Left ventricle myocardium superior (tissue), 1 donor: ENCODE measurements at regions not wholly inside any gene's neighbourhood (a gene's known extent, or its start where the extent isn't known, plus 50 kb on each side); places are given as distances from the start of the nearest gene placed in this dataset.

ENCODE experiments used
- ATAC-seq: fragments of 200-7000 bp; cut with Tn5 transposase; one replicate; pipeline ENCODE4 v1.9.1; 2020; ENCODE audit warnings: mild to moderate bottlenecking, moderate library complexity
- DNase-seq: peaks from one replicate; pipeline ENCODE4 v3.0.0-alpha.2; 2020
- intact Hi-C: fragments of 100-400 bp; cut with micrococcal nuclease; formaldehyde crosslinking; loops from one replicate; pipeline ENCODE4 v1.11.0; 2022
- donor health status: DM: no; HTN: yes; CAD: no; lungs with severe emphysema.

DNA sequence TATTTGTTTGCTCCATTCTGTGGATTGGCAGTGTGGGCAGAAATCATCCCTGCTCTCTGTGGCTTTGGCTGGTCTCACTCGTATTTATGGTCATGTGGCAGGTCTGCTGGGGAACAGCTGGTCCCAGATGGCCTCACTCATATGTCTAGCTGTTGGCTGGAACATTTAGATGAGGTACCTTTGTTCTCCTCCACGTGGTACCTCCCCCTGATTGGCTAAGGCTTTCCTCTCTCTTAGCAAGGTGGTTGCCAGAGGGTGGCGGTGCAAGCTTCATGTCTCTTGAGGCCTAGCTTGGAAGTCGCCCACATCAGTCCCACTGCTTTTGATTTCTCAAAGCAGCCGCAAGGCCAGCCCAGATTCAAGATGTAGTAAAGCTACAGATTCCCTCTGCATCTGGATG is 348.5 kb upstream of the BTBD3 start:
- DNase-seq, result no peak
- ATAC-seq, result no peak
- intact Hi-C loops, result no loop called here

DNA sequence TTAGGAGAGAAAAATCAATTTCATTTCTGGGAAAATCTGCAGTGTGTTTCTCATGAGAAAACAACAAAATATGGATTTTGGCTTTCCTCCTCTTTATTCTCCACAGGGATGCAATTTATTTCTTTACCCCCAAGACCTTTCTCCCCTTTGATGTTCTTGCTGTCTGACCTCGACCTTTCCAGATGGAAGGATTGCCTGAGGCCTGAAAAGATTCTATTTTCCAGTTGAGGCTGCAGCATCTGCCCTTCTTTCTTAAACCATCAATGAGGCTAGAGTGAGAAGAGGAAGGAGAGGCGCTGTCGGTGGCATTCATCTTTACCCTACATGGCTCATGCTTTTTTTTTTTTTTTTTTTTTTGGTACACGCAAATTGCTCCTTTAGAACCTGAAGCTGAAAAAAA is 344.2 kb upstream of the BTBD3 start:
- ATAC-seq, result no peak
- DNase-seq, result no peak
- intact Hi-C loops, result no loop called here

DNA sequence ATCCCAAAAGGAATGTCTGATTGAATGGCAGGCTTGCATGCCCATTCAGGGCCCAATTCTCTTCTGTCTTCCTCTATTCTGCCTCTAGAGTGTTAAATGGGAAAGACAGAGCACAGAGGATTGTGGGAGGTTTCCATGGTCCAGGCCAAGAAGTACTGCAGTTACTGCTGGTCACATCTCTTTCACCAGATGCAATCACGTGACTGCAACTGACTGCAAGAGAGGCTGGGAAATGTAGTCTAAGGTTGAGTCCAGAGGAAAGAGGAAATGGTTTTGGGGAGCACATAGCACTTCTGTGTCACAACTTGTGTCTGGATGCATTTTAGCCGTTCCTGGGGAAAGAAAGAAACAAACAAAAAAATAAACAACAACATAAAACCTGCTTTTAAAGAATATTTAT is 336.4 kb upstream of the BTBD3 start:
- intact Hi-C loops, result no loop called here
- DNase-seq (no peak), ATAC-seq (no peak)

DNA sequence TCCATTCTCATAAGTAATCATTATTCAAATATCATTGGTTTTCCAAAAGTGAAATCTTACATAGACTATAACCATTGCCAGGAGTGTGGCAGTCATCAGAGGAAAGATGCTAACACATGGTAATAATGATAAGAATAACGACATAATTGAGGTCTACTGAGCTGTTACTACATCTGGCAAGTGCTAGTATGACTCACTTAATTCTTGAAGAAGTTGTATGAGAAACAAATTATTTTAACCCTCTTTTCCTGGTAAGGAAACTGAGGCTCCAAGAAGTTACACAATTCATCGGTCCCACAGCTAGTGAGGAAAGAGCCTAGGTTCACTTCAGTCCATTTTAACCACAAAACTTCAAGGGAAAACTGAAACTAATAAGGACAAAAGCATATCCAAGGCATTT is 335.6 kb upstream of the BTBD3 start:
- DNase-seq, result no peak
- ATAC-seq, result no peak
- intact Hi-C loops, result no loop called here

DNA sequence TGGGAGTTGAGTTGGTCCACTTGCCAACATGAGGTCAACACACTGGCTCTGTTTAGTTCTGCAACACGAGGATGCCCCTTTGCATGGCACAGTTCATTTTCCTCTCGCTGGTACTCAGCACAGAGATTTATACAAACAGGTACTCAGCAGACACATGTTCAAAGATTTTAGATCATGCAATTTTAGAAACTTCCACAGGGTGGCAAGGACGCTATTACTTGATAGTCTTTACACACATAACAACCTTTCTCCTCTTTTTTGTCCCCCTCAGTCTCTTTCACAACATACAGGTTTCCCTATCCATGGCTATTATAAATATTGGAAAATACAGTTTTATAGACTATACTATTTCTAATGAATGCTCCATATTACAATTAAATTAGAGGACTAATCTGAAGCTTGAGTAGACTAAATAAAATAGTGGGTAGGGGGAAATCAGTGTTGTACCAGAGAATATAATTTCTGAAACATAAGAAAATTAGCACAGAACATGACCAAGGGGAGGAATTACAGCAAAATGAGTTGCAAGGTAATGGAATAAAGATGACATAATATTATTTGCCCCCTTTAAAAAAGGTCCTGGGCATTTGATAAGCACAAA is 331.8 kb upstream of the BTBD3 start:
- intact Hi-C loops, result no loop called here

DNA sequence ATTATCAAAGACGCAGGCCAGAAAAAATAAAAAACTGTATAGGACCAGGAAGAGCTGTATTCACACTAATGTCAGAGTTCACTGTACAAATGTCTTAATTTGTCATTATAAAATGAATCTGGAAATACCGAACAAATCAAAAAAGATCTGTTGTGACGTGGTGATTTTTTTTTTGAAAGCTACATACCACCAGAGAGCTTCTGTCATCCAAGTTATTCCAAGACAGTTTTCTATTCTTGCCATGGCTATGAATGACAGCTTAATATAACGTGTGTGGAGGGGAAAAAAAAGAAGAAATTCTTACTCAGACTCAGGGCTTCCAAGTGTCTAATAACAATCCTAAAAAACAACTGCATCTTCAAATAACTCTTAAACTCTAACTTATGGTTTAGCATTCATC is 328.8 kb upstream of the BTBD3 start:
- ATAC-seq, result no peak
- no peak for DNase-seq
- intact Hi-C loops, result no loop called here

More for the DNA sequence above, 331.8 kb upstream of the BTBD3 start:
- DNase-seq (no peak), ATAC-seq (no peak)

DNA sequence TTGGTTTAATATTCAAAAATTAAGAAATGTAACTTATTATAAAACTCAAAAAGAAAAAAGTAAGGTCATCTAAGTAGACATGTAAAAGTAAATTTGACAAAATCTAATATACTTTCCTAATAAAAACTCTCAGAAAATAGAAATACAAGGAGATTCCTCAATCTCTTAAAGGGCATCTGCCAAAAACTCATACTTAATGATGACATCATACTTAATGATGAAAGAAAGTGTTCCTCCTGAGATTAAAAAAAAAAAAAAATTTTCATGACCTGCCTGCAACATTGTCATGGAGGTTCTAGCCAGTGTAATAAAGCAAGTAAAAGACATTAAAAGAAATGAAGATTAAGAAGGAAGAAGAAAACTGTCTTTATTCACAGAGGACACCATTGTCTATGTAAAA is 325.7 kb upstream of the BTBD3 start:
- DNase-seq (no peak), ATAC-seq (no peak)
- intact Hi-C loops, result no loop called here

DNA sequence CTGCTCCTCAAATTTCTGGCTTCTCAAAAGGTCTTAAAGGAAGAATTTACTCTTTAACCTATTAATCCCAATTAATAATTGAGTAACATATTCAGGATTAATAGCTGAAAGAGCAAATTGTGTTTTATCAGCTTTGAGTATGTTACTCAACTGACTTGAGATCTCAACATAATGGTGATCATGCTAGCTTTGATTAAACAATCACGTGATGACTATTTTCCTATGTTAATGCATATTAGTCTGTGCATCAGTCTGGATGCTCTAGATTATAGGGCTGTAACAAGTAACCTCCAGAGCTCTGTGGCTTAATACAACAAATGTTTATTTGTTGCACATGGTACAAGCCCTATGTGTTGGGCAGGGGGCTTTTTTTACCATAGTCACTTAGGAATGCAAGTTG is 313.4 kb upstream of the BTBD3 start:
- ATAC-seq (no peak), DNase-seq (no peak)

DNA sequence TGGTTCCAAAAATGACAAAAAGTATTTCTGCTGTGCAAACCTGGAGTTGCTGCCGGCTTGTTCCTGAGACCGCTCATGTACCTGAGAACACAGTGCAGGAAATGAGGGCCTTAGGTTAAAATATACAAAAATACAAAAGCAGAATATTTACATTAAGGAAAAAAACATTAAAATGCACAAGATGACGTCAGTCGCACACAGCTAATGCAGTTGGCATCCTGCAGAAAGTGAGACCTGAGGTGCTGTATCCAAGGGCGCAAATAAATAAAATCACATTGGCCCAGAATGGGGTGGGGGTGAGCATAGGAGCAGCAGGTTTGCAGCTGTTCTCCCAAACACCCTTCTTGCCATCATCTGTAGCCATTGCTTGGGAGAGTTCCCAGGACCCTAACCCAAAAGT is 310.6 kb upstream of the BTBD3 start:
- ATAC-seq (no peak), DNase-seq (no peak)
- intact Hi-C loops, result no loop called here

More for the DNA sequence above, 313.4 kb upstream of the BTBD3 start:
- intact Hi-C loops, result no loop called here

DNA sequence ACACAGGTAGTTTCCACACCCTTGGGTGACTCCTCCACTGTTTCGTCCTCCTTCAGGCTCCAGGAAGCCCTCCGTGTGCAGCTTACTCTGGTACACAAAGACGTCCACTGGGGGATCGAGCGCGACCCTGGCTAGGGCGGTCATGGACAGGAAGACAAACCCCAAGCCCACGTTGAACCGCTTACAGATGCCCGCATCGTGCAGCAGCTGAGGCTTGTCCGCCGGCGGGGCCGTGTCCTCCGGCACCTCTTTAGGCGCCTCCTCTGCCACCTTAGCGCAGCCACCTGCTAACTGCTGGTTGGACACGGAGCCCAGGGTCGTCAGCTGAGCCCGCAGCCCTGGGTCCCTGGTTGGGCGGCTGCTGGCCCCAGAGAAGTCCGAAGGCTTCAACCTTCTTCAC is 309.0 kb upstream of the BTBD3 start:
- intact Hi-C loops, result no loop called here
- DNase-seq, result no peak
- ATAC-seq, result no peak

DNA sequence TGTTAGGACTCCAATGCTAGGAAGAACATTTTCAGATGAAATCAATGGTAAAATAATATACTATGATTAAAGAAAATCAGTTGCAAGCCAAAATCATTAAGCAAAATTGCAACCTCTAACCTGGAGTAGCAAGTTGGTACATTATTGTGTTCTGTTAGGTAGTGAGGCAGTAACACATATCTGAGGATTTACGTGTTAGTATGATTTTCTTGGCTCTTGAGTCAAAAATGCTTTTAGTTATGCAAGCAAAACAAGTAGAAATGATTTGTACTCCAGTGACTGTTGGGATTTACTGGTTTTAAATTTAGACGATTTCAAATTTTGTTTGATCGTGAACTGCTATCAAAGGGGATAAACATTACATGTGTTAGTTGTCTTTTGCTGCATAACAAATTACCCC is 293.0 kb upstream of the BTBD3 start:
- ATAC-seq, result no peak
- no peak for DNase-seq
- intact Hi-C loops, result no loop called here

DNA sequence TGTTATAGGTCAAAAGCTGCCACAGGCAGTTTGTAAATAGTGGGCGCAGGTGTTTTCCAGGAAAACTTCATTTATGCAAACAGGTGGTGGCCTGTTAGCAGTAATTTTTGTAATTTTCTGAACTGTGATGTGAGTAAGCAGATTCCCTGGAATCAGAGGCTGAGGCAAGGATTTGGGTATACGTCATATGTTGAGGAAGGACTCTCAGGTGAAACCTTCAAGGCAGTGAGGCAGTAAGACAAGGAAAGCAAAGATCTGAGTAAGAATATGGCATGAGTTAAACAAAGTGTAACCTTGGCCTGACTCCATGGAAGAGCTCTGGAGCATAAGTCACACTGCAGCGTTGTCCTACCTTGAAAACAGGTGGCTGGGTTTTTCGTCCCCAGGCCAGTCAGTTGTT is 291.1 kb upstream of the BTBD3 start:
- intact Hi-C loops, result no loop called here
- DNase-seq (no peak), ATAC-seq (no peak)

DNA sequence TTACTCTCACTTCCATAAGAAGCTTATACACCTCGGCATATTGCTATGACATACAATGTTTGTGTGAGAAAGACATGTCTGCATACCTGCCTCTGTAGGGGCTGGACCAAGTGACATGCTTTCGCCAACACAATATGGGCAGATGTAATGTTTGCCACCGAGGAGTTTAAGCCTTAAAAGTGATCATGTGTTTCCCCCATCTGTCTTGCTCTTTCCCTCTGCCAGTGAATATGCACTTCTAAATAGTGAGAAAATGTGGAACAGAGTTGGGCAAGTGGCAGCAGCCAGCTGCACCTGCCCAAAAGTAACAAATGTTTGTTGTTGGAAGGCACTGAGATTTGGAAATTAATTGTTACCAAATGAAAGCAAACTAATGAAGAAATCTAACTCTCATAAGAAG is 274.8 kb upstream of the BTBD3 start:
- intact Hi-C loops, result no loop called here
- ATAC-seq (no peak), DNase-seq (no peak)

DNA sequence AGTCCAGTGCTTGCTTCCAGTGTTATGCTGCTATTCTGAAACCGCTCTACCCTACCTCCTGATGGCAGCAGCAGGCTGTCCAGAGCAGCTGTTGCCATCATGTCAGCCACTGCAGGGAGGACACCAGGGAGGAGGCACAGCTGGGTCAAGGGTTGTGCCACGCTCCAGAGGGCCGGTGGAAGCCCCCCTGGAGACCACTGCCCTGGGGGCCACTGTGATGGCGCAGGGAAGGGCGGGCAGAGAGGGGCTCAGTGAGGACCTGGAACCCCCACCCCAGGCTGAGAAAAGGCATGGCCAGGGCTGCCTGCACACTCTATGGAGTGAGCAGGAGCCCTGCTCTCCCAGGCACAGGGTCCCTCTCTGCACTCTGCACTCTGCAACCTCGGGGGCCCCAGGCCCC is 271.3 kb upstream of the BTBD3 start:
- intact Hi-C loops, result no loop called here
- DNase-seq (no peak), ATAC-seq (no peak)

DNA sequence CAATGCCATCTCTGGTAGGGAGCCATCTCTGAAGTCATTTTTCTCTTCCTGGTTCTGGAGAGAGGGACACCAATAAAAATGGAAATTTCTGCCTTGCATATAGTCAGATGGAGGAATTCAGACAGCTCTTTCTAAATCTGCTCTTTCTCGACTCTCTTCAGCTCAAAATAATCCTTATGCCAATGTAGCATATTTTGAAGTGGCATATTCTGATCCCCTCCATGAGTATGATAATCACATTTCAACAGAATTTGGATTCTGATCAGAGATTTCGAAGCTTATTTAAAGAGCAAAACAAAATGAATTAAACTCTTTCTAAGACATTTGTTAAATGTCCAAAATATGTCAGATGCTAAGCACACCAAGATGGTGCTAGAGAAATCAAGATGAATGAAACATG is 267.1 kb upstream of the BTBD3 start:
- DNase-seq (no peak), ATAC-seq (no peak)
- intact Hi-C loops, result no loop called here

DNA sequence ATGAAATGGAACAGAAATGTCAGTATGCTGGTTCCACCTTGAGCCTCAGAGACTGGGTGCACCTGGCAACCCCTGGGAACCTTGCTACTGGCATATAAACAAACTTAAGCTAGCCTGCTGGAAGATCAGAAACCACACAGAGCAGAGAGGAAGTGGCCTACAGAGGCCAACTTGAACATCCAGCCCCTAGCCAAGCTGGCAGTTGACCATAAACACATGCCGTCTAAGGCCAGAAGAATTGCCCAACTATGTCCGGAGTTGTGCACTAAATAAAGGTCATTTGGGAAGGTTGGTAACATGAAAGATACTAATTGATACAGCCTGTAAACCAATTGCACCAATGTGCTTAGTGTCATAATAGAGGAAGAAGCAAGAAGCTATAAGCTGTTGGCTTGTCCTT is 266.6 kb upstream of the BTBD3 start:
- intact Hi-C loops, result no loop called here
- DNase-seq (no peak), ATAC-seq (no peak)

DNA sequence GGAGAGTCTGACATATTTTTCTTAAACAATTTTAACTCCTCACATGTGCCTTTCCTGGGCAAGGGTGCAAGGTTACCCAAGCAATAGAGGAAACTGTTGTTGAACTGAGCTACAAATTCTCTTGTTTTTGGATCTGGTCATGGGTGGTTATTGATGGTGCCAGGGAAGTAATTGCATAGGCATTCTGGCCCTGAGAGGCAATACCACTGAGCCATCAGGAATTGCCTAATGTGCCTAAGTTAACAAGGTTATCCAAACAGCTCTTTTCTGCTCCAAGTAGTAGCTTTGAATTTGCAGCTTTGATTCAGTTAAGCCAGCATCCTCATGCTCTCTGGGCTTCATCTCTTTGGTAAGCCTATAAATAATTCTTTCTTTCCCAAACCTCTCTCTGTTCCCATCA is 266.0 kb upstream of the BTBD3 start:
- ATAC-seq (no peak), DNase-seq (no peak)
- intact Hi-C loops, result no loop called here

DNA sequence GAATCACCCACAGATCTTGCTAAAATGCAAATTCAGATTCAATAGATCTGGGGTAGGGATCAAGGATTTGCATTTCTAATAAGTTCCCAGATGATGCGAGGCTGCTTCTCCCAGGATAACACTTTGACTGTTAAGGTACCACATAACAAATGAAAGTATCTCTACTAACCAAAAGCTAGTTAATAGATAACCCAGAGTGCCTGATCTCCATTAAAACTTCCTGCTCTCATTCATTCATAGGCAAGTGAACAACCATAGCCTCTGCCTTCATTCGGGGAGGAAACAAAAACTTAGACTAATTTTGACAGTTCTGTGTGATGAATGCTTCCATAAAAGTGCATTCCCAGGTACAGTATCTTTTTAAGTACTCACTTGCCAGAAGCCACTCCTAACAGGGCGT is 265.6 kb upstream of the BTBD3 start:
- no peak for ATAC-seq
- intact Hi-C loops, result no loop called here
- DNase-seq, result no peak

DNA sequence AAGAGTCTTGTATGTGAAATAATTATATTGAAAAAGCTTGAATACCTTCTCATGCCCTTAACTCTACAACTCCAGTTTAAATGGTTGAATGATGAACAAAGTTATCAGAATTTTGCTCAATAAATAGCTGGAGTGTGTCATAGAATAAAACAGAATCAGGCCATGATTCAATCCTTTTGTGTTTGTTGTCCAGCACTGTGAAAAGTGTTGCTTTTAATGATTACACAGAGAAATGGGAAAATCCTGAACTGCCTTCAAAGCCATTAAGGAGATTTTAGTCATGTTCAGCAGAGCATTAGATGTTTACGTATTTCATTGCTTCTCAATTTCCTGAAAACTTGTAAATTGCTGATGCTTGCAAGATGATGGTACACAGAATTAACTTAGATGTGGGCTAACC is 262.9 kb upstream of the BTBD3 start:
- intact Hi-C loops, result no loop called here
- DNase-seq (no peak), ATAC-seq (no peak)

DNA sequence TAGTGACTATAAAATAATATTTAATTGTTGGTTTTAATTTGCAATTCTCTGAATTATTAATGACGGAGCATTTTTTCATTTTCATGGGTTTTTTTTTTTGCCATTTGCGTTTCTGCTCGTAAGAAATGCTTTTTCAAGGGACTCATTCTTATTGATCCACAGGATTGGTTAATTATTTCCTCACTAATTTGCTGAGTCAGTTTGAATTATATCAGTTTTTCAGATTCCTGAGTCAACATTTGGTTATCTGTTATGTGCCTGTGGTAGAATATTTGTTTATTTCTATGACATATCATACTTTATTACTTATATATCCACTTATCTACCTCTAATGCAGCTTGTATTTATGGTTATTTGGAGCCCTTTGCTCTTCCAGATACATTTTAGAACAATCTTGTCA is 257.0 kb upstream of the BTBD3 start:
- DNase-seq (no peak), ATAC-seq (no peak)
- intact Hi-C loops, result no loop called here

DNA sequence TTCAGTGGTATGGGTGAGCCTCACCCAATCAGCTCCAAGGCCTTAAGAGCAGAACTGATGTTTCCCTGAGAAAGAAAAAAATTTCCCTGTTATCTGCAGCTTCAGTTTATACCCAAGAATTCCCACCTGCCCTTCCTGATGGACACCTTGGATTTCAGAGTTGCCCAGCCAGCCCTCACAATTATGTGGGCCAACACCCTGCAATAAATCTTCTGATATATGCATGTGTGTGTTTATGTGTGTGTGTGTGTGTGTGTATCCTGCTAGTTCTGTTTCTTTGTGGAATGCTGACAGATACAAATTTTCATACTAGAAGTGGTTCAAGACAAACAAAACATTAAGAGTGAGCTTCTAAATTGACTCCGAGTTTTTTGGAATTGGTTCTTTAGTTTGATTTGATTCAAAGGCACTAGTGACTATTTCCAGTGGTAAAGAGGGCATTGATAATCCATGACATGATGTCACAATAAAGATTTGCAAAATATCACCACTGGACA is 246.6 kb upstream of the BTBD3 start:
- no peak for ATAC-seq
- intact Hi-C loops, result no loop called here
- no peak for DNase-seq

DNA sequence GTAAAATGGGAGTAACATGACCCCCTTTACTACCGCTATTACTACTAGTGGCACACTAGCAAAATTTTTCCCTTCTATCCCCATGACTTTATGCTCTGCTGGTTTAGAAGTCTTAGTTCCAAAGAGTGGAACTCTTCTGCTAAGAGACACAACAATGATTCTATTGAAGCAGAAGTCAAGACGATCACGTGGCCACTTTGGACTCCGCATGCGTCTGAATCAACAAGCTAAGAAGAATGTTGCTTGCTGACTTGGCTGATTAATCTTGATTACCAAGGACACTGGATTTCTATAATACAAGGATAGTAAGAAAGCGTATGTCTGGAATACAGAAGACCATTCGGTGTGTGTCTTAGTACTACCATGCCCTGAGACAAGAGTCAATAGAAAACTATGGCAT is 244.7 kb upstream of the BTBD3 start:
- DNase-seq (no peak), ATAC-seq (no peak)
- intact Hi-C loops, result no loop called here
